ENCODE measurements at regions not wholly inside any gene's neighbourhood (a gene's known extent, or its start where the extent isn't known, plus 50 kb on each side); places are given as distances from the start of the nearest gene placed in this dataset.
"Not testable (repeated sequence)": the region's sequence is repeated elsewhere in the genome, so short reads cannot be mapped to it uniquely, and the experiment has no call there.

DNA sequence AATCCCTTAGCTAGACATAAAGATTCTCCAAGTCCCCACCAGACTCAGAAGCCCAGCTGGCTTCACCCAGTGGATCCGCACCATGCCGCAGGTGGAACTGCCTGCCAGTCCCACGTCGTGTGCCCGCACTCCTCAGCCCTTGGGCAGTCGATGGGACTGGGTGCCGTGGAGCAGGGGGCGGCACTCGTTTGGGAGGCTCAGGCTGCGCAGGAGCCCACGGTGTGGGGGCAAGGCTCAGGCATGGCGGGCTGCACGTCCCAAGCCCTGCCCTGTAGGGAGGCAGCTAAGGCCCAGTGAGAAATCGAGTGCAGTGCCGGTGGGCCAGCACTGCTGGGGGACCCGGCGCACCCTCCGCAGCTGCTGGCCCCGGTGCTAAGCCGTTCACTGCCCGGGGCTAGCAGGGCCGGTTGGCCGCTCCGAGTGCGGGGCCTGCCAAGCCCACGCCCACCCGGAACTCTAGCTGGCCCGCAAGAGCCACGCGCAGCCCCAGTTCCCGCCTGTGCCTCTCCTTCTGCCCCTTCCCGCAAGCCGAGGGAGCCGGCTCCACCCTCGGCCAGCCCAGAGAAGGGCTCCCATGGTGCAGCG lies 95.9 kb upstream of the DTNBP1 start:
- no peak for DNase-seq

DNA sequence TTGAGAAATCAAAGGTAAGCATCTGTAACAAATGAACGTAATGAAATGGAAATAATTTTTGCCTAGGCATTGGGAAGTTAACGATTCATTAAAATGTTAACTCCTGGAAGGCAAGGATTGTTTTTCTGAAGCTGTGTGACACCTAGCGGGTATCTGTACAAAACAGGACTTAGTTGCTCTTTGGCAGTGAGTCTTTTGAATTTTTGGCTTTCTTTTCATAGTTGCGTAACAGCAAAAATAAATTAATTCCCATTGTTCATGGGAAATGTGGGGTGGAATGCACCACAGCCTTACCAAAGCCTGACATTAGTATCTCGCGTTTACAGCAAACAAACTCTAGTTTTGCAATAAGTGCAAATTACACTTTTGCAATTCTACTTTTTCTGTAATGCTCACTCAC lies 92.7 kb upstream of the DTNBP1 start:
- DNase-seq, result no peak

- no peak for DNase-seq
Measured at GRCh38 chr6:15754706-15755079, 91.9 kb upstream of the DTNBP1 start.

- DNase-seq, result no peak
Measured at GRCh38 chr6:15754035-15754705, 91.3 kb upstream of the DTNBP1 start.

DNA sequence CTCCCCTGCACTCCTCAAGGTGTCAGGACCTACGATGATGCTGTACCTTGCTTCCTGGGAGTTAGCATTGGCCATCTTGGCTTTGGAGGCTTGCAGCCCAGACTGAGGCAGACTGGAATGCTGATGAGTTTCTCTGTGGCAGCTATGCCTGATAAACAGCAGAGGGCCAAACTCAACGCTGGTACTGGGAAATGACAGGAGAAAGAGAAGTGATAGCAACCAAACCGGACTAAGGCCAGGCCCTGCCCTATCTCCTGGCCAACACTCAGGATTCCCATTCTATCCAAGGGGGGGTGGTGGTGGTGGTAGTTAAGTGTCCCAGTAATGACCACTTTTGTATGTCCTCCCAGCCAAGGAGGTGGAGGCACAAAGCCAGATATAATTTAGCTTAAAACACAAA lies 90.0 kb upstream of the DTNBP1 start:
- no peak for DNase-seq

- DNase-seq, result no peak
Measured at GRCh38 chr6:15751721-15752350, 89.0 kb upstream of the DTNBP1 start.

DNA sequence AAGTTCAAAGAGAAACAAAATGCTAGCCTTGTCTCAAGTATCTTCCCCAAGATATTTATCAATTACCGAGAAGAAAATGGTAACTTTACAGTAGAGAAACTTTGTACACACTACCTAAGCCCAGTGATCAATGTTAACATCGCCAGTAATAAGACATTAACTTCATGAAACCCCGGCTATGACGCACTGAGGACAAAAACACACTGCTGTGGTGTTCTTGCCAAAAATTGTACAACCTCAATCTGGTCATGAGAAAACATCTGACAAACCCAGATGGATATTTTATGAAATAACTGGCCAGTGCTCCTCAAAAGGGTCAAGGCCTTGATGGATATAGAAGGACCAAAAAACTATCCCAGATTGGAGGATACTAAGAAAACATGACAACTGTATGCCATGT lies 85.5 kb upstream of the DTNBP1 start:
- DNase-seq, result no peak

GRCh38 chr6:15747354-15747883 lies 84.6 kb upstream of the DTNBP1 start:
- no peak for DNase-seq

DNA sequence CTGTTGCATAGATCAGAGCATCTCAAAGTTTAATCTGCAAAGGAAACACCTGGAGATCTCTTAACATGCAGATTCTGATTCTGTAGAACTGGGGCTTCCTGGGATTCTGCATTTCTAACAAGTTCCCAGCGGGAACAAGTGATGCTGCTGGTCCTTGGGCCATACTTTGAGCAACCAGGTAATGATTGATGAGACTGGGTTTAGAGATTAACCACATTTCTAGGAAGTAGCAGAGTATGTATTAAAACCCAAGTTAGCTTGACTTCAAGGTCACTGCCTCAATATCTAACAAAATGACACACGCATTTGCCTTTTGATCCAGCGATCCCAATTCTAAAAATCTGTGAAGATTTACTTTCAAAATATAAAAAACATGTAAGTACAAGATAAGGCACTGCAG lies 83.0 kb upstream of the DTNBP1 start:
- no peak for DNase-seq

GRCh38 chr6:15744818-15745402 lies 82.1 kb upstream of the DTNBP1 start:
- DNase-seq, result no peak

DNA sequence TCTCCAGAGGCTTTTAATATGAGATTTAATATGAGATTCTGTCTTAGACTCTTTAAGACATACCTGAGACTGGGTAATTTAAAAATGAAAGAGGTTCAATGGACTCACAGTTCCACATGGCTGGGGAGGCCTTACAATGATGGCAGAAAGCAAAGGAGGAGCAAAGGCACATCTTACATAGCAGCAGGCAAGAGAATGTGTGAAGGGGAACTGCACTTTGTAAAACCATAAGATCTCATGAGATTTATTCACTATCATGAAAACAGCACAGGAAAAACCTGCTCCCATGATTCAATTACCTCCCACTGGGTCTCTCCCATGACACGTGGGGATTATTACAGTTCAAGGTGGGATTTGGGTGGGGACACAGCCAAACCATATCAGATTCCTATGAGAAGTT lies 79.2 kb upstream of the DTNBP1 start:
- not testable (repeated sequence) for DNase-seq

DNA sequence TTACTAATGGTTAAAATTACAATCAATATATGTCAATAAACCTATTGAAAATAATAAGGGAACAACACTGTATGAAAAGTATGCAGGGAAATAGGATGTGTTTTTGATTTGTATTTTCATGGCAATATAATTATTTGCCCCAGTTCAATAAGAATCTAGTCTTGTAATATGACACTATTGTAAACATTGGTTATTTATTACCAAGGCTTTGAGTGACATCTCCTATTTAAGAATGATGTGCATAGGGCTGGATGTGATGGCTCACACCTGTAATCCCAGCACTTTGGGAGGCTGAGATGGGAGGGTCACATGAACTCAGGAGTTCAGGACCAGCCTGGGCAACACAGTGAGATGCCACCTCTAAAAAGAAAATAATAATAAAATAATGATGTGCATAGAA lies 78.6 kb upstream of the DTNBP1 start:
- no peak for DNase-seq

DNA sequence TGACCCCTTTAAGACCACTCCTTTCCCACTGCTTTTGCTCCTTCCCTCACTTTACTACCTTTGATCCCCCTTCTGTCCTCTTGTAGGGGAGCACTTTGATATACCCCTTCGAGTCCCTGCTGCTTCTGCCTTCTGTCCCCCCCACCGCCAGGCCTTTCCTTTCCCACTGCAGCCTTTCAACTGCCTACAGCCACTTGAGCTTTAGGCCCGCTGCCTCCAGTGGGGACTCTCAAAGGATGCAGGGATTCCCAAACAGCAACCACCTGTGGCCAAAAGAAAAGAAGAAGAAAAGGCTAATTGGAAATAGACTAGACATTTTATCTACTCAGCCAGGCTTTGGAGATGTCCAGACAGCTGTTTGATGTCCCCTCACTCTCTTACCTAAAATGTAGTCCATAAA lies 77.0 kb upstream of the DTNBP1 start:
- DNase-seq, result no peak

- no peak for DNase-seq
Measured at GRCh38 chr6:15739353-15739752, 76.5 kb upstream of the DTNBP1 start.

GRCh38 chr6:15738195-15738594 lies 75.4 kb upstream of the DTNBP1 start:
- not testable (repeated sequence) for DNase-seq

DNA sequence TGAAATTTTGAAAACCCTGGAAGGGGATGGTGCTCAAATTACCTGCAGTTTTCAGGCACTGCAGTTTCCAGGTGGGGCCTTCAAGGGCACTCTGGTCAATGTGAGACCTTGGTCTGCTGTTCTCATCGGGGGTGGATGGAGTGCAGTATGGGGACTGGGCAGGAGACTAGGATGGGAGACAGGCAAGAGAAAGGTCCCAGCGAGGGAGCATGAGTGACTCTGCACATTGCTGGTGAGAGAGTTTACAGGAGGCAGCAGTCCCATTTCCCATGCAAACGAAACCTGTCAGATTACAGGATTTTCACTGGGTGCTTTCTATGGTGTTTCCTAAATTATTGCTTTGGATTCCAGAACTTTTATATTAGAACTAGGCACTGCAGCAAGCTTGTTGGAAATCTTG lies 73.5 kb upstream of the DTNBP1 start:
- DNase-seq, result no peak

DNA sequence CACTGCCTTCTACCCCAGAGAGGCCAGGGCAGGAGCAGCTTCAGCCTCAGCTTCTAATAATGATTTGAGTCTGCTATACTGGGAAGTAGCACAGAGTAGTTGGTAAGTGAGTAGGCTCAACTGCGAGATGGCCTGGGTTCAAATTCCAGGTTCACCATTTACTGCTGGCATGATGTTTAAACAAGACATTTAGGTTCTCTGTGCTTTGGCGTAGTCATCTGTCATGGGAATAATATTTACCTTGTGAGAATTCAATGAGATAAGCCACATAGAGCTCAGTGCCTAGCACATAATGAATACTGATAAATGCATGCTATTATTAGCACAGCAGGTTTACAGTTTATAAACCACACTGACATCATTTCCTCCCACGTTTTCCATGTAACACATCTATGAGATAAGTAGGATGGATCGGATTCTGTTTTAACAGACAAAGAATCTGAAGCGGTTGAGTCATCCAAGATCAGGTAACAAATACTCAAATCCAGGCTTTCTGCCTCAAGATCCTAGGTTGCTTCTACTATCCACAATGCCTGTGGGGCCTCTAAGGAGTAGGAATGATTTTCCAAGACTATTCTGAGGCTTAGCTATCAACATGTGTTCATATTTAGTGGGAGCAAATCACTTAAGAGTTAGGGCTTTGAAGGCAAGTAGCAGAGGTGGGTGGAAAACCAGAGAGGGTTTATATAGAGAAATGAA lies 72.9 kb upstream of the DTNBP1 start:
- no peak for DNase-seq

- no peak for DNase-seq
Measured at GRCh38 chr6:15734118-15734897, 71.5 kb upstream of the DTNBP1 start.

DNA sequence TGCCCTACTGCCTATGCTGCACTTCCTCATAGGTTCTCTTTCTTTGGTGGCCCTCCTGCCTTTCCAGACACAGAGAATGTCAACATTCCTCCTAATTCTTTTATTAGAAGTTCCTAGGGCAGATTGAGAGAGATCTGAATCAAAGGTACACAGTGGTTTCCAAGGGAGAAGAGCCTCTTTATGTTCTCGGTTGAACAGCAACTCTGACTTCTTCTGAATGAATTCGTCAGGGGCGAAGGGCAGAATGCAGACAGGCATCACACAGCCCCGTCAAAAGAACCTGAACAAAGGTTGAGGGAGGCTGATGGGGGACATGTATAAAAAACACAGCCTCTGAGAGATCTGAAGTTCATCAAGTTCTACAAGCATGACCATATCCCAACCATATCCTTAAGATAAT lies 68.1 kb upstream of the DTNBP1 start:
- DNase-seq, result no peak

- DNase-seq, result no peak
Measured at GRCh38 chr6:15730442-15730841, 67.6 kb upstream of the DTNBP1 start.

- DNase-seq, result no peak
Measured at GRCh38 chr6:15722731-15723130, 59.9 kb upstream of the DTNBP1 start.

- no peak for DNase-seq
Measured at GRCh38 chr6:15716889-15717288, 54.1 kb upstream of the DTNBP1 start.

GRCh38 chr6:15715851-15716250 lies 53.0 kb upstream of the DTNBP1 start:
- DNase-seq, result no peak

Measured in NK-92 treated with Interleukin-12 subunit alpha and Interleukin-12 subunit beta, amount 100 ng/mL, for 24 hours (cell line).